SK-N-SH (cell line): ENCODE measurements at regions not wholly inside any gene's neighbourhood (a gene's known extent, or its start where the extent isn't known, plus 50 kb on each side); places are given as distances from the start of the nearest gene placed in this dataset.

Experiments
- CTCF ChIA-PET: fragments of 300-600, 350-600 bp; formaldehyde crosslinking; extraction: SDS; loops from one replicate; lab custom pipeline; 2021; lab: Yijun Ruan, JAX
- POLR2A ChIA-PET: fragments of 350-600 bp; sonication (Branson Sonifier 250); formaldehyde crosslinking; extraction: SDS; loops from one replicate; lab custom pipeline; 2020; ENCODE audit warnings: antibody characterized with exemption, inconsistent platforms; lab: Yijun Ruan, JAX
- DNase-seq: peaks from one replicate; pipeline ENCODE4 v3.0.0; 2012
- H2AFZ ChIP-seq: fragments of 200-600 bp; sonication (generic); 2 replicates; pipeline ENCODE4 v1.8.1; 2016; ENCODE audit warnings: antibody characterized with exemption, mild to moderate bottlenecking, low read depth
- H3F3A ChIP-seq: fragments of 200-600 bp; sonication (generic); replicated peaks from 2 replicates; pipeline ENCODE3; 2016; ENCODE audit warnings: antibody characterized with exemption, mild to moderate bottlenecking; ENCODE audit not compliant: insufficient read depth
- H3K27ac ChIP-seq, 2 experiments: fragments of 200-500 bp in 1 of 2; fragments of 200-600 bp in 1 of 2; sonication (Bioruptor generic) in 1 of 2; sonication (generic), shearing (Covaris generic) in 1 of 2; 2 replicates each; pipeline versions ENCODE4 v1.5.1 to v1.6.1; 2014 to 2016; ENCODE audit warnings: low read depth in 2 of 2, inconsistent platforms in 1 of 2, low read length in 1 of 2, mild to moderate bottlenecking in 1 of 2, mixed read lengths in 1 of 2
- H3K27me3 ChIP-seq: fragments of 200-600 bp; sonication (generic), shearing (Covaris generic); 2 replicates; pipeline ENCODE4 v1.6.1; 2016; ENCODE audit warnings: mixed run types; ENCODE audit not compliant: insufficient read depth
- H3K36me3 ChIP-seq, 2 experiments: fragments of 200-500 bp in 1 of 2; fragments of 200-600 bp in 1 of 2; sonication (Bioruptor generic) in 1 of 2; sonication (generic) in 1 of 2; replicated peaks in 1 of 2; 2 replicates each; pipeline versions ENCODE3 to v1.5.1; 2014 to 2016; ENCODE audit warnings: low read length in 1 of 2, mild to moderate bottlenecking in 1 of 2; ENCODE audit not compliant: insufficient read depth in 2 of 2, control insufficient read depth in 1 of 2
- H3K4me1 ChIP-seq, 2 experiments: fragments of 200-500 bp in 1 of 2; fragments of 200-600 bp in 1 of 2; sonication (Bioruptor generic) in 1 of 2; sonication (generic), shearing (Covaris generic) in 1 of 2; 2 replicates each; pipeline versions ENCODE4 v1.5.1 to v1.6.1; 2014 to 2016; ENCODE audit warnings: low read depth in 1 of 2, low read length in 1 of 2, mixed run types in 1 of 2; ENCODE audit not compliant: insufficient read depth in 2 of 2, control insufficient read depth in 1 of 2
- H3K4me2 ChIP-seq: fragments of 200-600 bp; sonication (generic), shearing (Covaris generic); 2 replicates; pipeline ENCODE4 v1.6.1; 2017; ENCODE audit warnings: mixed run types
- H3K4me3 ChIP-seq, 2 experiments: fragments of 200-500 bp in 1 of 2; fragments of 200-600 bp in 1 of 2; sonication (Bioruptor generic) in 1 of 2; sonication (generic), shearing (Covaris generic) in 1 of 2; 2 replicates each; pipeline versions ENCODE4 v1.5.1 to v1.8.1; 2014 to 2016; ENCODE audit warnings: low read depth in 2 of 2, inconsistent platforms in 1 of 2, low read length in 1 of 2, mild to moderate bottlenecking in 1 of 2, mixed read lengths in 1 of 2, moderate library complexity in 1 of 2
- H3K79me2 ChIP-seq: fragments of 200-600 bp; sonication (generic); 2 replicates; pipeline ENCODE4 v1.8.1; 2017; ENCODE audit warnings: mild to moderate bottlenecking; ENCODE audit not compliant: insufficient read depth
- H3K9ac ChIP-seq: fragments of 200-600 bp; sonication (generic); 2 replicates; pipeline ENCODE4 v1.6.1; 2017; ENCODE audit warnings: mixed run types
- H3K9me2 ChIP-seq: fragments of 200-600 bp; sonication (generic); 2 replicates; pipeline ENCODE4 v1.6.1; 2017; ENCODE audit warnings: mixed run types
- H3K9me3 ChIP-seq: fragments of 200-600 bp; sonication (generic); 2 replicates; pipeline ENCODE4 v1.6.1; 2017; ENCODE audit warnings: mixed run types, mild to moderate bottlenecking, moderate library complexity
- H4K20me1 ChIP-seq: fragments of 200-600 bp; sonication (generic); 2 replicates; pipeline ENCODE4 v1.6.1; 2017; ENCODE audit warnings: mild to moderate bottlenecking, mixed run types; ENCODE audit not compliant: insufficient read depth
- CHD2 ChIP-seq: fragments of 150-350 bp; IDR thresholded peaks from 2 replicates; pipeline ENCODE4 v1.6.1; 2018; ENCODE audit warnings: low read length; ENCODE audit not compliant: partially characterized antibody
- EP300 ChIP-seq, 2 experiments: IDR thresholded peaks; 2 replicates each; pipeline versions ENCODE4 v1.4.0 to v1.6.1; 2012; ENCODE audit warnings: borderline replicate concordance in 1 of 2, low read depth in 1 of 2, low read length in 1 of 2
- EZH2phosphoT487 ChIP-seq: fragments of 200-600 bp; sonication (generic); IDR thresholded peaks from 2 replicates; pipeline ENCODE4 v1.6.1; 2017; ENCODE audit warnings: low read depth, mixed run types, mild to moderate bottlenecking, antibody characterized with exemption, moderate library complexity, borderline replicate concordance
- FOSL2 ChIP-seq: IDR thresholded peaks from 2 replicates; pipeline ENCODE4 v1.4.0; 2012; ENCODE audit warnings: low read depth, mild to moderate bottlenecking, moderate library complexity, borderline replicate concordance
- FOXJ3 ChIP-seq: sonication (generic); formaldehyde crosslinking; IDR thresholded peaks from 2 replicates; pipeline ENCODE4 v1.5.1; 2020; ENCODE audit warnings: mild to moderate bottlenecking, missing genetic modification reagents
- GABPA ChIP-seq: IDR thresholded peaks from 2 replicates; pipeline ENCODE4 v1.4.0; 2012; ENCODE audit warnings: low read depth, mild to moderate bottlenecking
- GATA2 ChIP-seq: sonication (generic); formaldehyde crosslinking; IDR thresholded peaks from 2 replicates; pipeline ENCODE4 v1.5.0; 2020; ENCODE audit warnings: mild to moderate bottlenecking, missing genetic modification reagents
- JUND ChIP-seq: IDR thresholded peaks from 2 replicates; pipeline ENCODE4 v1.4.0; 2012
- MXI1 ChIP-seq: IDR thresholded peaks from 2 replicates; pipeline ENCODE4 v1.6.1; 2012; ENCODE audit warnings: mild to moderate bottlenecking, low read depth, low read length, improper control_type of control experiment
- NFIC ChIP-seq: IDR thresholded peaks from 2 replicates; pipeline ENCODE4 v1.4.0; 2012; ENCODE audit warnings: borderline replicate concordance
- NRF1 ChIP-seq: IDR thresholded peaks from 2 replicates; pipeline ENCODE4 v1.6.1; 2012; ENCODE audit warnings: low read depth, mild to moderate bottlenecking, low read length
- RCOR1 ChIP-seq: fragments of 150-350 bp; IDR thresholded peaks from 2 replicates; pipeline ENCODE4 v1.6.1; 2017; ENCODE audit warnings: antibody characterized with exemption, low read length
- RXRA ChIP-seq: IDR thresholded peaks from 2 replicates; pipeline ENCODE4 v1.4.0; 2012; ENCODE audit warnings: low read depth, mild to moderate bottlenecking, borderline replicate concordance
- TAF1 ChIP-seq: IDR thresholded peaks from 2 replicates; pipeline ENCODE4 v1.6.1; 2012; ENCODE audit warnings: low read depth, mild to moderate bottlenecking, low read length, moderate library complexity, borderline replicate concordance
- TCF12 ChIP-seq: IDR thresholded peaks from 2 replicates; pipeline ENCODE4 v1.4.0; 2012
- TEAD4 ChIP-seq: IDR thresholded peaks from 2 replicates; pipeline ENCODE4 v1.4.0; 2012; ENCODE audit warnings: mild to moderate bottlenecking, borderline replicate concordance; ENCODE audit not compliant: insufficient read depth
- YY1 ChIP-seq: IDR thresholded peaks from 2 replicates; pipeline ENCODE4 v1.4.0; 2012; ENCODE audit warnings: low read depth, mild to moderate bottlenecking
- WGBS: methylation state at CpG from one replicate; pipeline ENCODE4 v1.1.6; 2017; ENCODE audit warnings: low lambda C conversion rate; 5-methylcytosine and 5-hydroxymethylcytosine counted together
- TF ChIP-seq, protein P1 (sequence below): IDR thresholded peaks from 2 replicates; pipeline ENCODE4; 2012
- TF ChIP-seq, protein P2 (sequence below): fragments of 200-600 bp; sonication (generic); IDR thresholded peaks from 2 replicates; pipeline ENCODE4 v1.6.1; 2017; ENCODE audit warnings: antibody characterized with exemption, mild to moderate bottlenecking, moderate library complexity

DNA sequence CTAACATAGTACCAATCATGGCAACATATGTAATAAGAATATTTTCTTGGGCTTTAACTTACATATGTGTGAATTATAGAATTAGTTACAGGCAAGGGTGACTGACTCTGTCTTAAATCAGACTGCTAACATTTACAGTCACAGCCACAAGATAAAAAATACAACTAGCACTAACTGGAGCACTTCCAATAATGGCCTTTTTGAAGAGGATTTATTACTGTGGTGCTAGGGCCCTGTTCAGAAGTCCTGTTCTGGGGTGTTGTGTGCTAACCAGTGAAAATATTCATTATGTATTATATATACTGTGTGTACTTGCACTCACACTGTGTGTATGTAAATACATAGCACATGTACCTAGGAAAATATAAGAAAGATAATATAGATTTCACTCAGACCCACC, 1611.2 kb downstream of the PCDH18 start:
- no peak overlapping the region for H3K27ac ChIP-seq
- H3F3A ChIP-seq, result no peaks in the 10 kb centered on the region
- POLR2A ChIA-PET, result no interaction called here
- no peaks in the 10 kb centered on the region for H3K36me3 ChIP-seq
- H3K4me2 ChIP-seq, result no peak overlapping the region
- H3K9ac ChIP-seq, result no peak overlapping the region
- no peak overlapping the region for H2AFZ ChIP-seq
- H3K9me2 ChIP-seq, result no peaks in the 10 kb centered on the region
- DNase-seq, result no peak
- H3K4me3 ChIP-seq, result no peak overlapping the region
- no peaks in the 10 kb centered on the region for H3K27me3 ChIP-seq
- TF ChIP-seq TEAD4 (no peak), JUND (no peak), GATA2 (CRISPR knock-in tag) (no peak), CHD2 (no peak), EZH2phosphoT487 (no peak), RCOR1 (no peak), NRF1 (no peak)
- TF ChIP-seq, all 33 proteins: peak for 0
- Histone ChIP-seq H3K4me1 (no peaks in the 10 kb centered on the region), H4K20me1 (no peaks in the 10 kb centered on the region), H3K9me3 (no peaks in the 10 kb centered on the region), H3K79me2 (no peaks in the 10 kb centered on the region)
- CTCF ChIA-PET, result no interaction called here

DNA sequence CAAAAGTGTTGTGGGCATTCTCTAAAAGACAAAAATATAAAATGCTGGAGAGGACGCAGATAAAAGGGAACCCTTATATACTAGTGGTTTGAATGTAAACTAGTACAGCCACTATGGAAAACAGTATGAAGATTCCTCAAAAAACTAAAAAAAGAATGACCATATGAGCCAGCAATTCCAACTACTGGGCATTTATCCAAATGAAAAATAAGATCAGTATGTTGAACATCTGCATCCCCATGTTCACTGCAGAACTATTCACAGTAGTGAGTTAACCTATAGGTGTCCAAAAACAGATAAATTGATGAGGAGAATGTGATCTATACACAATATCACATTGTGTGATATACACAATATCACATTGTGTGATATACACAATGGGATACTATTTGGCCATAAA, 1615.3 kb downstream of the PCDH18 start:
- no peak overlapping the region for H2AFZ ChIP-seq
- H3K4me3 ChIP-seq, result no peak overlapping the region
- 28% methylated on average over 1 of the region's 1 CpG for WGBS
- H3F3A ChIP-seq, result no peaks in the 10 kb centered on the region
- CTCF ChIA-PET, result no interaction called here
- no peak overlapping the region for H3K9ac ChIP-seq
- H3K36me3 ChIP-seq, result no peaks in the 10 kb centered on the region
- H3K9me2 ChIP-seq, result no peaks in the 10 kb centered on the region
- TF ChIP-seq RCOR1 (no peak), RXRA (no peak), TCF12 (no peak), GATA2 (CRISPR knock-in tag) (no peak), GABPA (no peak), TAF1 (no peak), NFIC (no peak), FOSL2 (no peak), EP300 (IDR thresholded peaks at IDR 0.05; ENCODE audit: borderline replicate concordance in 1 of 2, low read depth in 1 of 2, low read length in 1 of 2) (no peak), MXI1 (no peak), YY1 (no peak), FOXJ3 (CRISPR knock-in tag) (no peak), EZH2phosphoT487 (no peak)
- TF ChIP-seq, protein P1, sequence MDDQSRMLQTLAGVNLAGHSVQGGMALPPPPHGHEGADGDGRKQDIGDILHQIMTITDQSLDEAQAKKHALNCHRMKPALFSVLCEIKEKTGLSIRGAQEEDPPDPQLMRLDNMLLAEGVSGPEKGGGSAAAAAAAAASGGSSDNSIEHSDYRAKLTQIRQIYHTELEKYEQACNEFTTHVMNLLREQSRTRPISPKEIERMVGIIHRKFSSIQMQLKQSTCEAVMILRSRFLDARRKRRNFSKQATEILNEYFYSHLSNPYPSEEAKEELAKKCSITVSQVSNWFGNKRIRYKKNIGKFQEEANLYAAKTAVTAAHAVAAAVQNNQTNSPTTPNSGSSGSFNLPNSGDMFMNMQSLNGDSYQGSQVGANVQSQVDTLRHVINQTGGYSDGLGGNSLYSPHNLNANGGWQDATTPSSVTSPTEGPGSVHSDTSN, result no peak
- TF ChIP-seq, protein P2, sequence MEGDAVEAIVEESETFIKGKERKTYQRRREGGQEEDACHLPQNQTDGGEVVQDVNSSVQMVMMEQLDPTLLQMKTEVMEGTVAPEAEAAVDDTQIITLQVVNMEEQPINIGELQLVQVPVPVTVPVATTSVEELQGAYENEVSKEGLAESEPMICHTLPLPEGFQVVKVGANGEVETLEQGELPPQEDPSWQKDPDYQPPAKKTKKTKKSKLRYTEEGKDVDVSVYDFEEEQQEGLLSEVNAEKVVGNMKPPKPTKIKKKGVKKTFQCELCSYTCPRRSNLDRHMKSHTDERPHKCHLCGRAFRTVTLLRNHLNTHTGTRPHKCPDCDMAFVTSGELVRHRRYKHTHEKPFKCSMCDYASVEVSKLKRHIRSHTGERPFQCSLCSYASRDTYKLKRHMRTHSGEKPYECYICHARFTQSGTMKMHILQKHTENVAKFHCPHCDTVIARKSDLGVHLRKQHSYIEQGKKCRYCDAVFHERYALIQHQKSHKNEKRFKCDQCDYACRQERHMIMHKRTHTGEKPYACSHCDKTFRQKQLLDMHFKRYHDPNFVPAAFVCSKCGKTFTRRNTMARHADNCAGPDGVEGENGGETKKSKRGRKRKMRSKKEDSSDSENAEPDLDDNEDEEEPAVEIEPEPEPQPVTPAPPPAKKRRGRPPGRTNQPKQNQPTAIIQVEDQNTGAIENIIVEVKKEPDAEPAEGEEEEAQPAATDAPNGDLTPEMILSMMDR, result no peak
- TF ChIP-seq, all 33 proteins: peak for 0
- no peaks in the 10 kb centered on the region for H4K20me1 ChIP-seq
- H3K4me2 ChIP-seq, result no peak overlapping the region
- H3K27me3 ChIP-seq, result no peaks in the 10 kb centered on the region
- H3K27ac ChIP-seq, result no peak overlapping the region
- no peaks in the 10 kb centered on the region for H3K79me2 ChIP-seq
- DNase-seq, result no peak
- H3K9me3 ChIP-seq, result no peaks in the 10 kb centered on the region
- H3K4me1 ChIP-seq, result no peaks in the 10 kb centered on the region
- POLR2A ChIA-PET, result no interaction called here
